HG03045 (cell line): ENCODE measurements at regions not wholly inside any gene's neighbourhood (a gene's known extent, or its start where the extent isn't known, plus 50 kb on each side); places are given as distances from the start of the nearest gene placed in this dataset.
"Not testable (repeated sequence)": the region's sequence is repeated elsewhere in the genome, so short reads cannot be mapped to it uniquely, and the experiment has no call there.

ENCODE experiments used
- ATAC-seq: cut with Tn5 transposase; IDR thresholded peaks from one replicate; pipeline ENCODE4 v1.9.1; 2021; ENCODE audit warnings: mild to moderate bottlenecking, moderate library complexity; ENCODE audit not compliant: unreplicated experiment

GRCh38 chr6:121856296-121856695 lies 420.9 kb downstream of the GJA1 start:
- no peak for ATAC-seq

GRCh38 chr6:121857551-121857950 lies 422.1 kb downstream of the GJA1 start:
- ATAC-seq, result no peak

- ATAC-seq, result no peak
Measured at GRCh38 chr6:121858310-121858709, 422.9 kb downstream of the GJA1 start.

GRCh38 chr6:121858986-121859385 lies 423.5 kb downstream of the GJA1 start:
- ATAC-seq, result no peak

GRCh38 chr6:121865811-121866210 lies 430.4 kb downstream of the GJA1 start:
- ATAC-seq, result no peak

- ATAC-seq, result no peak
Measured at GRCh38 chr6:121867095-121867494, 431.6 kb downstream of the GJA1 start.

- ATAC-seq, result no peak
Measured at GRCh38 chr6:121868206-121868605, 432.8 kb downstream of the GJA1 start.

GRCh38 chr6:121873595-121873994 lies 438.1 kb downstream of the GJA1 start:
- ATAC-seq, result no peak

GRCh38 chr6:121876721-121877120 lies 441.3 kb downstream of the GJA1 start:
- ATAC-seq, result no peak

GRCh38 chr6:121879149-121879548 lies 443.7 kb downstream of the GJA1 start:
- no peak for ATAC-seq

GRCh38 chr6:121880831-121881230 lies 445.4 kb downstream of the GJA1 start:
- no peak for ATAC-seq

GRCh38 chr6:121881974-121882667 lies 446.7 kb downstream of the GJA1 start:
- ATAC-seq, result no peak

GRCh38 chr6:121884091-121884490 lies 448.6 kb downstream of the GJA1 start:
- no peak for ATAC-seq

- ATAC-seq, result no peak
Measured at GRCh38 chr6:121884620-121885019, 449.2 kb downstream of the GJA1 start.

GRCh38 chr6:121885399-121886152 lies 450.1 kb downstream of the GJA1 start:
- ATAC-seq, result no peak

GRCh38 chr6:121886223-121886830 lies 450.9 kb downstream of the GJA1 start:
- ATAC-seq, result no peak

GRCh38 chr6:121887724-121888123 lies 452.3 kb downstream of the GJA1 start:
- ATAC-seq, result no peak

GRCh38 chr6:121890307-121890910 lies 455.0 kb downstream of the GJA1 start:
- ATAC-seq, result no peak

- ATAC-seq, result not testable (repeated sequence)
Measured at GRCh38 chr6:121895731-121896130, 460.3 kb downstream of the GJA1 start.

- no peak for ATAC-seq
Measured at GRCh38 chr6:121896363-121896762, 460.9 kb downstream of the GJA1 start.

GRCh38 chr6:121896771-121897170 lies 461.3 kb downstream of the GJA1 start:
- ATAC-seq, result no peak

GRCh38 chr6:121897337-121897760 lies 461.9 kb downstream of the GJA1 start:
- ATAC-seq, result no peak
